22Rv1 (cell line): ENCODE measurements at regions not wholly inside any gene's neighbourhood (a gene's known extent, or its start where the extent isn't known, plus 50 kb on each side); places are given as distances from the start of the nearest gene placed in this dataset.

Experiments used
- ZFX ChIP-seq: fragments of 450-650 bp; IDR thresholded peaks from 2 replicates; pipeline ENCODE4 v1.6.1; 2017; ENCODE audit warnings: antibody characterized with exemption, borderline replicate concordance
- TF ChIP-seq, protein P1 (sequence below): fragments of 450-650 bp; IDR thresholded peaks from 2 replicates; pipeline ENCODE4 v1.5.1; 2017; ENCODE audit warnings: mild to moderate bottlenecking

DNA sequence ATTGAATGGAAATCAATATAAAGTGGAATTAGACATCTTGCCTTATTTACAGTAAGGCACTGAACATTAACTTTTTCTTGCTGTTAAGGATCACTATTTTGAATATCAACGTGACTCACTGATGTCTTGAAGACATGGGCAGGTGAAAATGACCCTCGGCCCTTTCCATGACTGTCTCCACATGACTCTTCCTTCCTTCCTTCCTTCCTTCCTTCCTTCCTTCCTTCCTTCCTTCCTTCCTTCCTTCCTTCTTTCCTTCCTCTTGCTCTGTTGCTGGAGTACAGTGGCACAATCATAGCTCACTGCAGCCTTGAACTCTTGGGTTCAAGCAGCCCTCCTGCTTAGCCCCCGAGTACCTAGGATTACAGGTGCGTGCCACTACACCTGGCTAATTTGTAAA, 52.2 kb upstream of the TOX2 start:
- TF ChIP-seq, protein P1, sequence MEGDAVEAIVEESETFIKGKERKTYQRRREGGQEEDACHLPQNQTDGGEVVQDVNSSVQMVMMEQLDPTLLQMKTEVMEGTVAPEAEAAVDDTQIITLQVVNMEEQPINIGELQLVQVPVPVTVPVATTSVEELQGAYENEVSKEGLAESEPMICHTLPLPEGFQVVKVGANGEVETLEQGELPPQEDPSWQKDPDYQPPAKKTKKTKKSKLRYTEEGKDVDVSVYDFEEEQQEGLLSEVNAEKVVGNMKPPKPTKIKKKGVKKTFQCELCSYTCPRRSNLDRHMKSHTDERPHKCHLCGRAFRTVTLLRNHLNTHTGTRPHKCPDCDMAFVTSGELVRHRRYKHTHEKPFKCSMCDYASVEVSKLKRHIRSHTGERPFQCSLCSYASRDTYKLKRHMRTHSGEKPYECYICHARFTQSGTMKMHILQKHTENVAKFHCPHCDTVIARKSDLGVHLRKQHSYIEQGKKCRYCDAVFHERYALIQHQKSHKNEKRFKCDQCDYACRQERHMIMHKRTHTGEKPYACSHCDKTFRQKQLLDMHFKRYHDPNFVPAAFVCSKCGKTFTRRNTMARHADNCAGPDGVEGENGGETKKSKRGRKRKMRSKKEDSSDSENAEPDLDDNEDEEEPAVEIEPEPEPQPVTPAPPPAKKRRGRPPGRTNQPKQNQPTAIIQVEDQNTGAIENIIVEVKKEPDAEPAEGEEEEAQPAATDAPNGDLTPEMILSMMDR = no peak
- no peak for TF ChIP-seq ZFX
